Activated CD4-positive, alpha-beta T cell treated with anti-CD3 and anti-CD28 coated beads, Interleukin-10, Interleukin-2, amounts not matched to agents 100 ng/mL and 50 ng/mL, durations not matched to agents 16 hours and 8 hours (primary cell): ENCODE measurements at regions not wholly inside any gene's neighbourhood (a gene's known extent, or its start where the extent isn't known, plus 50 kb on each side); places are given as distances from the start of the nearest gene placed in this dataset.
"Not testable (repeated sequence)": the region's sequence is repeated elsewhere in the genome, so short reads cannot be mapped to it uniquely, and the experiment has no call there.

Source experiments
- DNase-seq: peaks from one replicate; pipeline ENCODE4 v3.0.0-alpha.2; 2020

DNA sequence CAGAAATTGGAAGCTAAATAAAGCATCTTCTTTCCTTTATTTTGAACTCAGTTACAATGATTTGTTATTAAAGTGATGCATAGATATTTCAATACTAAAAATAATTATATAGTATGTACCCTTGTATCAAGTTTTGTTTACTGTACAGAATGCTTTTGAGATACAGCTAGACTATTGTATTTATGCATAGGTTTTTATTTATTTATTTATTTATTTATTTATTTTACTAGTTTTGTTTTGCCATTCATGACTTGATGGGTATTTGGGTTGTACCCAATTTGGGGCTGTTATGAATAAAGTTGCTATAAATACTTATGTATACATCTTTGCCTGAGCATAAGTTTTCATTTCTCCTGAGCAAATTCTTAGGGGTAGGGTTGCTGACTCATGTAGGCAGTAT, 118.7 kb upstream of the NXPH2 start:
- DNase-seq, result no peak

DNA sequence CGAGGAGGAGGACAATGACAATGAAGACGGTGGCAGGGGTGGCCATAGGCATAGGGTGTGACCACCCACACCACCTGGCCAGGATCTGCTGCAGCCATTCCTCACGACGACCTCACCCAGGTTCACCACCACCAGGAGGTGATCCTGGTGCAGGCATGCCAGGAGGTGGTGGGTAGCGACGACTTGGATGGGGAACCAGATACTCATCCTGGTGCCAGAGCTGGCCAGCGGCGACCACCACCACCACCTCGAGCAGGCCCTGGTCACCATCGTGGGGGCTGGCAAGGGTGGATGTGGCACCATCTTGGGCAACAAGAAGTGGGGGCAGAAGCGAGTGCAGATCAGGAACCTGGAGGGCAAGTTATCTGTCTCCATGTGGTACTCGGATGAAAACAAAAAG, 117.1 kb upstream of the NXPH2 start:
- DNase-seq, result no peak

- DNase-seq, result no peak
Measured at GRCh38 chr2:138893746-138894145, 113.6 kb upstream of the NXPH2 start.

GRCh38 chr2:138881126-138881525, 100.9 kb upstream of the NXPH2 start:
- DNase-seq, result no peak

DNA sequence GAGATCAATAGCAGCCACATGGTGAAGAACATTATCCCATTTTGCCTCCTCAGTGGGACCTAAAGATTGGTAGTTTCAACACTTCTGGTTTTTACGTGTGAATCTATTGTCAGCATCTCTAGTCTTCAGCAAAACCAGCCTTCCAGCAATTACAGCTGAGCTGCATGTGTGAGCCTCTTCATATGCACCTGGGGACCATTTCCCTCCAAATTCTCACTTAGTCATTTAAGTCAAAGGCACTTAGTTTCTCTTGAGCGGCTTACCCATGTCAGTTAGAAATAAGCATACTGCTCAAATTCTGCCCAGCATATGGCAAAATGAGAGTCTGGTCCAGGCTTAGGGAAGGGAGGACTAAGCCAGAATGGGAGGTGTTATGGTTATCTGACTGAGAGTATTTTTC, 99.7 kb upstream of the NXPH2 start:
- DNase-seq, result no peak

DNA sequence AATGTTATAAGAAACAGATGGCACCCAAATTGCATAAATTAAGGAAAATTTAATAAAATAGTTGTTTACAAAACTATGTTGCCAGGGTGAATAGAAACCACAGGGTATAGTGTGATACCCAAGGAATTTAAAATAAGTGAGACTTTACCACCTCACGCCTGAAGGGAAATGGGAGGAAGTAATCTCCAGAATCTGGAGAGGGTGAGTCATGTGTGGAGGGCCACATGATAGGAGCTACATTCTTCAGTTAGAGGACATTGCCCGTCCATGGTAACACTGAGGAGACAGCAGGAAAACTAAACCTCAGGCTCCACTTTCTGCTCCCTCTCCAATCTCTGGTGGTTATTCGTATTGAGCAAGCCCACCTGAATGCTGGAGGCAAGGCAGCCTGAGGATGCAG, 97.2 kb upstream of the NXPH2 start:
- DNase-seq, result no peak

DNA sequence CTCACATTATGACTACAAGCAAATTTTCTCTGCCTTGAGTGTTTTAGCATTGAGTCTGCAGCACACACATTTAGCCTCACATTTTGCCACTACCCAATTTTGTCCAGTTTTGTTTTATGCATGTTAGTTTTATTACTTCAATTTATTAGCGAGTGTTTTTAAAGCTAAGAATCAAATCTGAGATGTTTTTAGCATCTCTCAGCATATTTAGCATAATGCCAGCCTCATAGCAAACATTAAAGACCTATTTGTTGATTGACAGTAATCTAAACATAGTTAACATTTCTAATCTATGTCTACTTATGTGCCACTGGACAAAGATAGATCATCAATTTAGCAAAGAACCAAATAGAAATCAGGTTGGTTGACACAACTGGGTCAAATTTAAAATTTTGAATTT, 94.1 kb upstream of the NXPH2 start:
- no peak for DNase-seq

GRCh38 chr2:138872116-138872515, 91.9 kb upstream of the NXPH2 start:
- not testable (repeated sequence) for DNase-seq

GRCh38 chr2:138871312-138871711, 91.1 kb upstream of the NXPH2 start:
- DNase-seq, result no peak

DNA sequence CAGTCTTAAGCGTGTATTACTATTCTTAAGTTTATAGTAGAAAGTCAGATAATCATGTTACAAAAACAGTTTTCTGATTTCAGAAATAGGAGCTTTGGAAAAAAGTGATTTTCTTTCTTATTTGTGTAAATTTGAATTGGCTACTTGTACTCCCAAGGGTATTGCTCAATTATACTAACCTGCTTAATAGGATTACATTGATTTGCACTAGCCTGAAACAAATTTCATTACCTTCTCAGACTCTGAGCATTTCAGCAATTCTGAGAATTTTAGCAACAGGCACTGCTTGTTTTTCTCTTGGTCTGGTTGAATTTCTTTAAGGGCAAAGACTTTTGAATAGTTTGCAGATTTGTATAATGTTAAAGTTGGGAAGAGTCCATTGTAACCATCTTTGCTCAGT, 87.2 kb upstream of the NXPH2 start:
- no peak for DNase-seq

GRCh38 chr2:138866797-138867196, 86.6 kb upstream of the NXPH2 start:
- DNase-seq, result no peak

DNA sequence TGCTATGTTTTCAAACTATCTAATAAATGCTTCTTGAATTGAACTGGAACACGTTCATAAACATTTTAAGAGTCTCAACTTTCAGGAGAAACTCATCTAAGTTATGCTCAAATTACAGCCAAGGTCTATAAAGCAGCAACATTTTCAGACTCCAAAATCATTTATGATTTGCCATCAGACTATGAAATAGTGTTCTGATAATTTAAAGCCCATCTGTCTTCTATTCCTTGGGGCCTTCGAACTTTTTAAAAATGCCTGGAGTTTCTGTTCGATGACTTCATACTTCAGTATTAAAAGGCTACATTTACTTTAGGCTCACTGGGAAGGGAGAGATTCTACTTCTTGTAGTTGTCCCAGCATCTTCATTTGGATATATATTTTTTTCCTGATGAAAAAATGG, 73.6 kb upstream of the NXPH2 start:
- no peak for DNase-seq

DNA sequence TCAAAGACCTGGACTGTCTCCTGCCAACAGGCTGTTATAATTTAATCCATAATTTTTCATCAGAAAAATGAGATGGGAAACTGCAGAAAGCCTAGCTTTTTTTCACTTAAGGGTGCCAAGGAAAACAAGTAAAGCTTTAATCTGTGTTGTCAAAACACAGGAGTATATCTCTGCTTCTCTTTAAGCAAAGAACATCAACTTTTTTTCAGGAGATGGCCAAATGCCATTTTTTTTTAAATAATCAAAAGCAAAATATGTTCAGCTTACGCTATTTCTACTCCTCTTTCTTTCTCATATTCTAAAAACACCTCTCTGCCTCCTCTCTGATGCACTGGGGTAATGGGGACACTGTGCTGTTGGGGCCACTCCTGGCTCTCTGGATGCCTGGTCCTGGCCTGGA, 73.1 kb upstream of the NXPH2 start:
- no peak for DNase-seq

DNA sequence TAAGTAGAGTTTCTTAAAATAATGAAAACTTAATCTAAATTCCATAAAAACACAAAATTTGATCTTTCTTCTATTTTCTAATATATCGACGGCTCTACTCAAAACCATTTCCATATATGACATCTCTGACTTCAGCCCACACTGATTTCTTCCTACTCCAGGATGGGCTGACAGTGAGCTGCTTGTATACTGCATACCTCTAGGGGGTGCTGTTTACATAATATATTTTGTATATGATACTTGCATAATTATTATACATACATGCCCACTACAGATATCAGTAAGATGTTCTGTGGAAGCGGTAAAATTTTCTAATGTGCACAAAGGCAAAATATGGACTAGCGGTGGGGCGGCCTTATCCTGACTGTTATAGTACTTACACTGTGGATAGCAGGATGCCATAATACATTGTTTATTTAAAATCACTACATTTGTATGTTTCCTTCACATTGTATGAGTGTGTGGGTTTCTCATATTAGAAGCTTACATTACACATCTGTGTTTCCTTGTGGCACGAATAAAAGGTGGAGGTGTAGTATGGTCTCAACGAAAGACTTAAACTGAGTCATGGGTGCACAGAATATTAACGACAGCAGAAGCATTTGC, 66.1 kb upstream of the NXPH2 start:
- peak; percentile 53 for DNase-seq

DNA sequence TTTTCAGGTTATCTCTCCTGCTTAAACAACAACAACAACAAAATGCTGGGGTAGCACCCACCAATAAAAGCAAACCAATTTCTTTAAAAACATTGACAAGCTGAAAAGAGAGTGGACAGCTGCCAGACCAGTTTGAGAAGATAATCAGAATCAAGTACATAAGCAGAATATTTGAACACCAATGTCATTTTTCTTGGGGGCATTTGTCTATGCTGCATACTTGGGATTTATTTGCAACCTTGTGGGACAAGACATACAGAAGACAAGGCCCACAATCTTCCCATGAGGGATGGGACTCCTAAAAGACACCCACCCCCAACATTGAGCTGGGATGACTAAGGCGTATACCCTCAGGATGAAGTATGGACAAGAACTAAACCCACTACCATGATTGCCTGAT, 62.2 kb upstream of the NXPH2 start:
- DNase-seq, result no peak

- no peak for DNase-seq
Measured at GRCh38 chr2:138841459-138841858, 61.3 kb upstream of the NXPH2 start.

DNA sequence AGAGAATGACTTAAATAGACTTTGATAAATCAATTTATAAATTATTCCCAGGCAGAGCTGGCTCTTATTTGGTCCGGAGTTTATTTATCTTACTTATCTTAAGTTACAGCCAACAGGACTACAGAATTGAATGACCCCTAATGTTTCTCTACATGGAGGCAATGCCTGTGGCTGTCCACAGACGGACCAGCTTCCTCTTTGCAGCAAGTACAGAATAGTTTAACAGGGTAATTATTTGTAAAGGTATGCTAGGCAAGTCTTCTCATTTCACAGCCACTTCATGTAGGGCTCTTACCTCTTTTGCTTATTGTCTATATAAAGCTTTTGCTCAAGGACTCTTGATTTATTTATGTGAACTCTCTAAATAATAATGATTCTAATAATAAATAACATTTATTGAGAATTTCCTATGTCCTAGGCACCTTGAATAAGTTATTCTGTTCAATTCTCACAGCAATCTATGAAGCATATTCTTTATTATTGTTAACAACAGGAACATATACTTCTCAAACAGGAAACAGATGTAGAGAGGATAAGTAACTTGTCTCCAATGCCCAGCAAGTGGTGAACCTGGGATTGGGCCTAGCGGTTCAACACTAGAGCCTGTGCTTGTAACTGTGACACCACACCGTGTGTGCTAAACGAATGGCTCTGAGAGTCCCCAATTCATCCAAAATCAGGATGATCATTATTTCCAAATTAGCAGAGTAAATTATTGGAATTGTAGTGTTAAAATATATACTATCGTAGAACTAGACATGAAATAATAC, 58.8 kb upstream of the NXPH2 start:
- no peak for DNase-seq

- DNase-seq, result no peak
Measured at GRCh38 chr2:138831691-138832090, 51.5 kb upstream of the NXPH2 start.

DNA sequence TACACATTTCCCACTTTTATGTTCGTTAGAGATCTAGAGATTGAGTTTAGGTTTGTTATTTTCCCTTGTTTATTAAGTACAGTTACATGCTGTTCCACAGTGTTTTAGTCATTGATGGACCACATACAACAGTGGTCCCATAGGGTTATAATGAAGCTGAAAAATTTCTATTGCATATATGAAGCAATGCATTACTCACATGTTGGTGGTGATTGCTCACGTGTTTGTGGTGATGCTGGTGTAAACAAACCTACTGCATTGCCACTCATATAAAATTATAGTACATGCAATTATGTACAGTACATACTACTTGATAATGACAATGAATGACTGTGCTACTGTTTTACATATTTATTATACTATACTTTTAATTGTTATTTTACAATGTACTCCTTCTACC, 51.0 kb upstream of the NXPH2 start:
- no peak for DNase-seq

GRCh38 chr2:138830547-138830946, 50.4 kb upstream of the NXPH2 start:
- no peak for DNase-seq
